EL (cell line): ENCODE measurements at regions not wholly inside any gene's neighbourhood (a gene's known extent, or its start where the extent isn't known, plus 50 kb on each side); places are given as distances from the start of the nearest gene placed in this dataset.
"Not testable (repeated sequence)": the region's sequence is repeated elsewhere in the genome, so short reads cannot be mapped to it uniquely, and the experiment has no call there.

Experiments used
- DNase-seq: peaks from one replicate; pipeline ENCODE4 v3.0.0-alpha.2; 2016

DNA sequence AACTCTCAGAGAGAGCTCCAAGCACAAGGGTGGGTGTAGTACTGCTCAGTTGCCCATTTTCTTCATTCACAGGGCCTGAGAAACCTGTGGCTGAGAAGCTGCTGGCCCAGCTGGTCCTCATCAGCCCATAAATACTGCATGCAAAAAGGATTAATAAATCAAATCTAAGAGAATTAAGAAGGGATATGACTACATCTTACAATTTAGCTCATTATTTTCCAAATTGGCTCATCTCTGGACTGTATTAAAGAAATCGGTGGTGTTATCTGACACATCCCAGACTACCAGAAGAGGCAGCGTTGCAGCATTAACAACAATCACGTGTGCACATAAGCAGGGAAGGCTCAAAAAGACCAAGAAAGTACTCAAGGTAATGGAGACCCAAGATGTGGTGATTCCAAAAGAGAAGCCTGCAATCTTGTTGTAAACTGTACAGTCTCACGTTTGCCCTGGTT is 90.7 kb downstream of the CD24 start:
- no peak for DNase-seq

DNA sequence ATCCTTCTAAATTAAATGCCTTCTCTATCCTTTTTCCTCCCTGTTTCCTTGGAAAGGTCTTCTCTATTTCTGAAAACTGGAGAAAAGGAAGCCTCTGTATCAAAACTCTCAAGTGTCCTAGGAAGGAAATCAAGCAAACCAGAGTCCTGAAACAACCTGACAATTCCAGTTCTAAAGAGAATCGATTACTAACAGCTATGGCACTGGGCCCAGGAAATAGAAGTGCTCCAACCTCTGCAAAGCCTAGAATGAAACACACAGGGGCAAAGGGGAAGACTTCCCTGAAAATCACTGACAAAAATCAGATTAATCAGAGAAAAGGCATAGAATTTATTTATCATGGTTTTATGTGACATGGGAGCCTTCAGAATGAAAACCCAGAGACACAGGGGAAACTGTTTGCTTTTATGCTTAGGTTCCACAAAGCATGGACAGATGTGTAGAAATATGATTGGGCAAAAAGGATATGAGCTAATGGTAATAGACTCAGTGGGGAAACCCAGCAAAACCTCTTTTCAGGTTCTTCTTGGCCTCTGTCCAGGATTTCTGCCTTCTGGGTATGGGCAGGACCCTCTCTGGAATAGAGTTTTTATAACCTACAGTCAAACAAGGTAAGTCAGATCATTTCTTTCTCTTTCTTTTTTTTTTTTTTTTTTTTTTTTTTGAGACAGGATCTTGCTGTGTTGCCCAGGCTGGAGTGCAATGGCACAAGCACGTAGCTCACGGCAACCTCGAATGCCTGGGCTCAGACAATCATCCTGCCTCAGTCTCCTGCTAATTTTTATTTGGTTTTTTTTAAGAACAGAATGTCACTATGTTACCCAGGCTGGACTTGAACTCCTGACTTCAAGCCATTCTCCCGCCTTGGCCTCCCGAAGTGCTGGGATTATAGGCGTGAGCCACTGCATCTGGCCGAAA is 91.7 kb downstream of the CD24 start:
- no peak for DNase-seq

DNA sequence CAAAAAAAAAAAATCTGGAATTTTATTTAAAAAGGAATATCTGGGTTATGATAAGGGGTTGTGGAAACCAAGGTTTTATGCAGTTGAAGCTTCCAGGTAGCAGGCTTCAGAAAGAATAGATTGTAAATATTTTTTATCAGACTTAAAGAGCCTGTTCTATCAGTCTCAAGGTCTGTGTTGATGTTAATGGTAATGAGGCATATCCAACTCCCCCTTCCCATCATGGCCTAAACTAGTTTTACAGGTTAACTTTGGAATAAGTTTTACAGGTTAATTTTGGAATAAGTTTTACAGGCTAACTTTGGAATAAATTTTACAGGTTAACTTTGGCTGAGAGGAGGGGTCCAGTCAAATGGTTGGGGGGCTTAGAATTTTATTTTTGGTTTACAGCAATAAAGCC is 92.4 kb downstream of the CD24 start:
- DNase-seq: no peak

DNA sequence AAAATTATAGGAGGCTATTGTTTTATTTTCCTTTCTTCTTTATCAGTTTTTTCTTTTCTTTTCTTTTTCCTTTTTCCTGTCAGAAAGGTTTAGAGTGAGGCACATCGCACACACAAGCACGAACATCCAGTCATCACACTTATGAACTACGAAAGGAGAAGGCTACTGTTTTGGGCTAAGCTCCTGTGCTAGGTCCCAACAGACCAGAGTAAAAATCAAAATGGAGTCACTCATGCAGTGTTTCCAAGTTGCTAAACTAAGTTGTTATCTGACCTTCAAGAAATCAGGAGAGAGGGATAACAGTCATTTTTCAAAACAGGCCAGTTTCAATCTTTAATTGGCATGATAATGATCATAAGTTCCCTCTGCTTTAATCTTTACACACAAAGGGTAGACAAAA is 93.6 kb downstream of the CD24 start:
- DNase-seq: no peak

DNA sequence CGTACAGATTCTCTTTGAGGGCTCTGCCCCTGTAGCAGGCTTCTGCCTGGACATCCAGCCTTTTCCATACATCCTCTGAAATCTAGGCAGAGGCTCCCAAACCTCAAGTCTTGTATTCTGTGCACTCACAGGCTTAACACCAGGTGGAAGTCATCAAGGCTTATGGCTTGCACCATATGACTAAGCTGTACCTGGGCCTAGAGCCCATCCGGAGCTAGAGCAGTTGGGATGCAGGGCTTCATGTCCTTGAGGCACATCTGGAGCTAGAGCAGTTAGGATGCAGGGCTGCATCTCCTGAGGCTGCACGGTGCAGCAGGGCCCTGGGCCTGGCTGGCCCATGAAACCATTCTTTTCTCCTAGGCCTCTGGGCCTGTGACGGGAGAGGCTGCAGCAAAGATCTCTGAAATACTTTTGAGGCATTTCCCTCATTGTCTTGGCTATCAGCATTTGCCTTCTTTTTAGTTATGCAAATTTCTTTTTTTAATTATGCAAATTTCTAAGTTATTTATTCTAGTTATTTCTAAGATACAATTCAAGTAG is 98.7 kb downstream of the CD24 start:
- no peak for DNase-seq

DNA sequence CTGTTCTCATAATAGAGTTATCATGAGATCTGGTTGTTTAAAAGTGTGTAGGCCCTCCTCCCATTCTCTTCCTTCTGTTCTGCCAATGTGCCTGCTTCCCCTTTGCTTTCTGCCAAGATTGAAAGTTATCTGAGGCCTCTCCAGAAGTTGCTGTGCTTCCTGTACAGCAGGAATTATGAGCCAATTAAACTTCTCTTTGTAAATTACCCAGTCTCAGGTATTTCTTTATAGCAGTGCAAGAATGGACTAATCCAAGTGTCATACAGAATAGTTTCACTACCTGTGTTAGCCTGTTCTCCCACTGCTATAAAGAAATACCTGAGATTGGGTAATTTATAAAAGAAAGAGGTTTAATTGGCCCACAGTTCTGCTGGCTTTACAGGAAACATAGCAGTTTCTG is 100.0 kb downstream of the CD24 start:
- DNase-seq: no peak

DNA sequence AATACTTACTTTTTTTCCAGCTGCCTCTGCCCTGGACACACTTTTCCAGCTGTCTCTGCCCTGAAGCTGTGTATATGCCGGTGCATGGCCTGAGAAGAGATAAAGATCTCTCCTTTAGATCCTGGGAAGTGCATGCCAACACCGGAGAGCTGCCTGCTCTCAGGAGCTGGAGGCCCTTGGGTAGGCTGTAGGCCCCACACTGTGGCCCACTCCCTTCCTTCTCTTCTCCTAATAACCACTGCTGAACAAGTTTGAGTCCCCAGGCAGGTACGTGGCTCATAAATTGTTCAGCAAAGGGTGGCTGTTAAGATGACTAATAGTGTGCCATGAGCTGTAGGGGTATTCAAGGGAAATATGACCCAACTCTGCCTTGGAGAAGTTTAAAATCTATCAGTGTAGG is 102.5 kb downstream of the CD24 start:
- peak; percentile 51 for DNase-seq

DNA sequence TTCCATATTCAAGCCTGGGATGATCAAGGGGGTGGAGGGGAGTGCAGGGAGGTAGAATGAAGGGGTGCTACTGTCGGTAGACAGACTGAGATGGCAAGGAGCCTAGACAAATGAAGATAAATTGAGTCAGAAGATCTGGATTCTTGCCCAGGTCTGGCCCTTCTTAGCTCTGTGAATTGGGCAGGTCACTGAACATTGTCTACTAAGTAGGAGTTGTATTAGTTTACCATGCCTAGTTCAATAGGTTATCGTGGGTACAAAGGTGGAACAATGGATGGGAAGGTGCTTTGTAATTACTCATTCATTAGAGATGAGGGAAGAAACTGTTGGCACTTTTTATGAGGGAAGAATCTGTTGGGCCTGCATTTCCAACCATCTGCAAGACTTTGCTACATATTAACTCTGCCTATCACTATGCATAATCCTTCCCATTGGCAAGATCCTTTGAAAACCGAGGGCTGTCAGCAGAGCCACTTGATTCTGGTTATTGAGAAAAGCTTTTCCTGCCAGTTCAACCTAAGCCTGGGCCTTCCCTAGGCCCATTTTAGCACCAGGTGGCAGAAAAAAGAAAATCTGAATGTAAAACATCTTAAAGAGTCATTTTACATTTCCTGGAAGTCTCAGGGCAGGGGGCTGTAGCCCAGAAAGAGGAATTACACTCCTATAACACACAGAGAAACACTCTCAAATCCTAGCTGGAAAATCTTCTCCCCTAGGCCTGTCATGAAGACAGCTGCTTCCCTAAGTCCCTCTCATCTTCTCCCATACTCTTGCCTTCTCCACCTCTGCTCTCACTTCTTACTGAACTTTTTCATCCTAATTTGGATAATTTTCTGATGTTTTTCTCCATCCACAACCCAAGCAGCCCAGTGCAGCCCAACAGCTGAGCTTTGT is 103.5 kb downstream of the CD24 start:
- peak; percentile 63 for DNase-seq

DNA sequence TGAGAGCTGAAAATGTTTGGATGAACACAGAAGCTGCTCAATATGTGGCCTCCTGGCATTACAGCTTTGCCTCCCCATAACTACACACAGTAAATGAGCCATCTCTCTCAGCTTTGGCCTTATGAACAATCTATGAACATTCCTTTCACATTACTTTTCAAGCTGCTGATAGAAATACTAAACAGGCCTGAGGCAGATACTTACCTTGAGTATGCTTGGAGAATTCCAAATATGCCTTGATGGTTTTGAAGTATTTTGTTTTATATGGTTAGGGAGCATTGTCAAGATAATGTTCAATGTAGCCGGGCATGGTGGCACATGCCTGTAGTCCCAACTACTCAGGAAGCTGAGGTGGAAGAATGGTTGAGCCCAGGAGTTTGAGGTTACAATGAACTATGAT is 104.5 kb downstream of the CD24 start:
- DNase-seq: peak; percentile 94

DNA sequence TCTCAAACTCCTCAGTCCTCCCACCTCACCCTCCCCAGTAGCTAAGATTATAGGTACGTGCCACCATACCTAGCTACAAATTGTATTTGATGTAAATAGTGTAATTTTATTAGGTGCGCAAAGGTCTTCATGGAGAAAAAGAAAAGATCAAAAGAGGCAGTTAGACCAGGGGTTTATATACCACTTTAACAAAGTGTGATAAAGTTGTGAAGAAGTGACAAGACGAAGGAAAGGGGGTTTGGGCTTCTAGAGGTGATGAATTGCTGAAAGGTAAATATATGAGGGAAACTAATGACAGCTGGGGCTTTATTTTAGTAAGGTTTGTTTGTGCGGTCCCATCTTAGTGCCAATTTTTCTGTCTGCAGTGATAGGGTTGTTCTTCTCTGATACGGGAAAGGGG is 105.3 kb downstream of the CD24 start:
- DNase-seq: no peak

DNA sequence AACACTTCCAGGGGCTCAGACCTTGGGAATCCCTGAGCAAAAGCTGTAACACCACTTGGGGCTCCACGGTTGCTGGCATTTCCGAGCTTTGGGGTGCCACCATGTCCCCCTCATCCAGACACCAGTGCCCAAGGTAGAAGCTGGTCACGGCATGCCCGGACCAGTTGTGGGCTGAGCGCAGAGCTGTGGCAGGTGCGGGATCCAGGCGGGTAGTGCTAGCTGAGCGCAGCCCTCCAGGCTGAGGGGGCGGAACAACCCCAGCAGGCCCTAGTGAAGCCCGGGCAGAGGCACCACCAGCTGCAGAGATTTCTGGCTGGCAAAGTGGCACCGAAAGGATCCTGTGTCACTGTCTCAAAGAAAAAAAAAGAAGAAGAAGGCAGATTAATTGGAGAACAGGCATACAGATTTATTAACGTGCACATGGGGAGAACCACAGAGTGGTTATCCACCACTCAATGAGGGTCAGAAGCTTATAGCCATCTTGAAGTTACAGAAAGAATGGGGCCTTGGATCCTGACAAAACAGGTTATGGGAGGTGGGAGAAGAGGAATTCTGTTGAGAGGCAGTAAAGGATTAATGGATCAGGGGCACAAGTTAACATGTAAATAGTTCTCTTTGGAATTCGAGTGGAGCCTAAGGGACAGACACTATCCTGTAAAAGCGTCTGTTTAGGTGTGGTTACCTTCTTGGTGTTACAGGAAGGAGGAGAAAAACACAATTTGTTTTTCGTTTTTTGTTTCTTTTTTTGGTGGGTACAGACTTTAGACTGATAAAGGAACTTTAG is 107.5 kb downstream of the CD24 start:
- DNase-seq: no peak

DNA sequence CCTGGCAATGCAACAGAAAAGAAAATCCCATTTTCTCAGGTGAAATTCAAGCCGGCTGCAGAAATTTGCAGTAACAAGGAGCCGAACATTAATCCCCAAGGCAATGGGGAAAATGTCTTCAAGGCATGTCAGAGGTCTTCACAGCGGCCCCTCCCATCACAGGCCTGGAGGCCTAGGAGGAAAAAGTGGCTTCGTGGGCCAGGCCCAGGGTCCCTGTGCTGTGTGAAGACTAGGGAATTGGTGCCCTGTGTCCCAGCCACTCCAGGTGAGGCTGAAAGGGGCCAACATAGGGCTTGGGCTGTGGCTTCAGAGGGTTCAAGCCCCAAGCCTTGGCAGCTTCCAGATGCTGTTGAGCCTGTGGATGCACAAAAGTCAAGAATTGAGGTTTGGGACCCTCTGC is 111.7 kb downstream of the CD24 start:
- no peak for DNase-seq

DNA sequence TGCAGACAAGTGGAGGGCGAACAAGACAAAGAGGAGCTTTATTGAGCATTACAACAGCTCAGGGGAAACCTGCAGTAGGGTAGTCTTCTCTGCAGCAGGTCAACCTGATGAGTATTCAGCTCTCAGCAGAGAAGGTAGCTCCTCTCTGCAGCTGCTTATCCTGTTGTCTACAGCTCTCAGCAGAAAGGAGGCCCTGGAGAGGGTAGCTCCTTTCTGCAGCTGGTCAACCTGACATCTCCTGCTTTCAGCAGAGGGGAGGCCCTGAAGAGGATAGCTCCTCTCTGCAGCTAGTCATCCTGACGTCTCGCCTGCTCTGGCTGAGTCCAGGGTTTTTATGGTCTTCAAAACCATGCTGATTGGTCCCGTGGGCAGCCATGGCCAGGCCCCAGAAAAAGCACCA is 113.6 kb downstream of the CD24 start:
- no peak for DNase-seq

DNA sequence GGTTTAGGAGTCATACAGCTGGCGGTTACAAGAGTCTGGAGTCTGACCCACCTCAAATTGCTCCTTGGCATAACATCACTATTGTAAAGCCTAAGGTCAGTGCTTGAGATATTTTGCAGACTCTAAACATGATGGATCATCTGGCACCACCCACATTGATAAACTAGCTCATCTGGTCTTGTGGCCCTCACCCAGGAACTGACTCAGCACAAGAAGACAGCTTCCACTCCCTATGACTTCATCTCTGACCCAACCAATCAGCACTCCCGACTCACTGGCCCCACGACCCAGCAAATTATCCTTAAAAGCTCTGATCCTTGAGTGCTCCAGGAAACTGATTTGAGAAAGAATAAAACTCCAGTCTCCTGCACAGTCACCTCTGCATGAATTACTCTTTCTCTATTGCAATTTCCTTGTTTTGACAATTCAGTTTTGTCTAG is 115.9 kb downstream of the CD24 start:
- DNase-seq: peak; percentile 92

DNA sequence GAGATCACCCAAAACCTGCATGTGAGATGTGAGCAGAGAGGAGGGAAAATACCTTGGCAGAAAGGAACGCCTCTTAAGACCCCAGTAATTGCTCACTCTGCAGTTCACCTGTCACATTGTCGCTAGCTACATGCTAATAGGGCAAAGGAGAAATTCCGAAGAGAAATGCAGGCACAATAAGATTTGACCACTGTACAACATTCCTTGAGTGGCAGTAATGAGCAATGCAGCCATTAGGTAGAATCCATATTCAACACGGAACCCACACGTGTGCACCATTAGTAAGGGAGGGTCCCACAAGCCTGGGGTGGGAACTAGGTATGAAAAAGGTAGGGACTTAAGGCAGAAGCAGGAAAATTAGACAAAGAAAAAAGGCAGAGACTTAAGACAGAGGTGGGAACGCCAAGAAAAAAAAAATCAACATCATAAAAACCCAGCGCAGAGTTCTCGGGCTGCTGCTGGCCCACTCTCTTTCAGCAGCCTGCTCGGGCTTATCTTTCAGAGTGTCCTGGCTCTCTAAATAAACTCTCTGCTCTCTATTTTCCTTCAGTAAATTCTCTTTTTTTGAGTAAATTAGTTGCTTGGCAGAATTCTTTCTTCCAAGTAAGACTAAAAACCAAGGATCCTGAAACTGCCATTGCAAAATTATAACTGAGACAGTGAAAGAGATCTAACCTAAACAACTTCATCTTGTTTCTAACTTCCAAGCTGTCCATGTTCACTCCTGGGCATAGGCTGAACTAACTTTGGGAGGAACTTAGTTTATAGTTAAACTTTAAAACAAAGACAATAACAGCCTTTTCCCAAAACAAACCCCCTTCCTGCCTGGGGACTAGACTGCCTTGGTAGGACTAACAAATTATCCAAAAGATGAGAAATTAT is 116.5 kb downstream of the CD24 start:
- no peak for DNase-seq

DNA sequence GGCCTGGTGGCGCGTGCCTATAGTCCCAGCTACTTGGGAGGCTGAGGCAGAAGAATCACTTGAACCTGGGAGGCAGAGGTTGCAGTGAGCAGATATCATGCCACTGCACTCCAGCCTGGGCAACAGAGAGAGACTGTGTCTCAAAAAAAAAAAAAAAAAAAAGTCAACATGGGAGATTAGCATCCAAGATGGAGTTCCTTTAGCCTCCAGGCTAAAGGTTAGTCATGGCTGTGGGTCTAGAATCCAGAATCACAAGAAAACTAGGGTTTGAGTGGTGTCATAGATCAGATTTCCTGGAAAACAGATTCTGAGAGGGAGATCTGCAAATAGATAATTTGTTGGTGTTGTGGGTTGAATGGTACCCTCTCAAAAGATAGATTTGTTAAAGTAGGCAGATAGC is 117.2 kb downstream of the CD24 start:
- not testable (repeated sequence) for DNase-seq

DNA sequence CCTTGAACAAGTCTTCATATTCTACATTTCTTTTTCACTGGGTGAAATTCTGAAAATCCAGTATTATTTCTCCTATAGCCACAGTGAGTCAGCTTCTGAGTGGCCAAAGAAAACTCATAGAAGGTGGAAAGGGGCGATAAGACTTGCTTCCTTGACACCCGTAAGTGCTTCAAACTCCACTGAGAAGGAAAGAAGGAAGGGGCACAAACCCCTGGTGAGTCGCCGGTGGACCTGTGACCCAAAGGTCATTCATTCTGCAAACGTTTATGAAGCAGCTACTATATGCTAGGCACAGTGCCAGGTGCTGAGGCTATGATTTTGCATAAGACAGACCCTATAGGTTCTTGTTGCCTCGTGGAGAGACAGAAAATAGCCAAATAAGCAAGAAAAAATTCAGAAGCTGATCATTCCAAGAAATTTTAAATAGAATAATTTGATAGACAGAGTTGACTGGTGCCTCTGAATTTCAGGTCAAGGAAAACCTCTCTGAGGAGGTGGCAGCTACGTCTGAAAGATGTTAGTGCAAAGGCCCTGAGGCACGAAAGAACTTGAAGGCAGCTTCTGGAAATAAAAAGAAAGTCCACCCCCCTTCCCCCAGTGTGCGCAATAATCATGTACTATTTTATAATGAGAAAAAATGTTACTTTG is 118.2 kb downstream of the CD24 start:
- no peak for DNase-seq

DNA sequence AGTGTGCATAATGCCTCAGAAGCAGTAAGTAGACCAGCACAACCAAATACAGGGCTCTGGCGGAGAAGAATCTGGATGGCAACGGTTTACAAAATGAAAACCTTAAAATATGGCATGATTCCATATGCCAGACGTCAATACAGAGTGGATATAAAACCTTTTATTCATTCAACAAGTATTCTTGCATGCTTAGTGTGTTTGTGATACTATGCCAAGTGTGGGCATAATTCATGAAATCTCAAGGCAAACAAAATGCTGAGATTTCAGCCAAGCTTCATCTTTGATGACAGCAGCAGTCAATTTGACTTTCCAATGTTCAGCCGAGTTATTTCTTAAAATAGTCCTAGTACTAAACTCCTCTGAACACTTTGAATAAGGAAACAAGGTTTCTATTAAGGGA is 119.4 kb downstream of the CD24 start:
- DNase-seq: no peak

DNA sequence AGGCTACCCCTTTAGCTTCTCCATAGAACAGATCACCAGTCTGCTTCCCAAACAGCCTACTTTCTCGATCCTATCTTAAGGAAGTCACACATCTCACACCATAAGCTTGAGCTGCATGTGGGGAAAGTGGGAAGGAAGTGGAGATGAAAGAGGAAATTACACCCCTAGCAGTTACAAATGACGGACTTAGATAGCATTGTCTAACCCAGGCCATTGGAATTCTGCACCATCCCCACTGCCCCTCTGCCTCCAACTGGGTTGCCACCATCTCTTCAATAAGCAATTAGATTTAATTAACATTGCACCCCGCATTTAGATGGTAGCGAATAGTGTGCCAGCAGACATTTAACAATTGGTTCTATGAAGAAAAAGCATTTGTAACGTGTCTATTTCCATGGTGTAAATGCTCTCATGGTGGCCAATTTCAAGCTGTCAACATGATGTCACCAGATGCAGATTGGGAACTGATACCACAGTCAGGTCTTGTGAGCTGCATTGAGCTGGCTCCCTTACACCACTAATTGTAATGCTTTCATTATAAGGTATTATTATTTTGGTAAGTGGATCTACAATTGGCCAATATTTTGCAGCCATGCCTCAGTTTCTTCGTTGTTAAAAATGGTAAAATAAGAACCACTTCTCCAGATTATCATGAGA is 124.7 kb downstream of the CD24 start:
- no peak for DNase-seq

DNA sequence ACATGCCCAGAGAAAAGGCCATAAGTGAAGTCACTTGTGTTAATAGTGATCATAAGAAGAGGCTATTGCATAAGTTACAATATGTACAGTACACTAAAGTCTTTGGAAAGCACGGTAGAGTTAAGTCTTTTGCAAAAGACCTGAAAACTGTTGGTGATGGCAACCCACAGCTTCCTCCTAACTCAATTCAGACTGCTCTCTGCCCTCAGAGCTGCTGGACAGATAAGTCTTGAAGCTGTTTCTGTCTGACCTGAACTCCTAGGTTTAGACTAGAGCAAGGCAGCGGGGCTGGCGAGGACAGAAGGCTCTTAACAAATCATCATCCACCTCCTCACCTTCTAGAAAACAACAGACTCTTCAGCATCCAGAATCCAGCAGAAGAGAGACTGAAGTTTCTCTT is 125.4 kb downstream of the CD24 start:
- DNase-seq: no peak

DNA sequence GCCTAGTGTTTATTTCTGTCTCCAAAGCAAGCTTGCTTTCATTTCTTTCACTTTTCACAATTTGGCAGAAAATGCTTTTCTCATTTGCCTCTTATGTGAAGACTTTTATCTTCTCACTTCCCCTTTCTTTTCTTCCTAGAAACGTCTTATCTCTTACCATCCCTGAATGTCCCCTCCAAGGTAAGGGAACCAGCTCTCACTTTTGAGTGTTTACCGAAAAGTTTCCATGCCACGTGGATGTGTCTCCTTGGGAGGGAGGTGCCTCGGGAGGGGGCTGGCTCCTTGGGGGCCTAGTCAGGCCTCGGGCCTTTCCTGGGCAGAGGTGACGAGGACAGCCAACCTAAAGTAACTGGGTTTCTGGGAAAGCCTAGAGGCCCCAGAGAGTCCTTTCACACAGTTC is 127.4 kb downstream of the CD24 start:
- DNase-seq: no peak
